Heart right ventricle (tissue), 16 donors: ENCODE measurements at regions not wholly inside any gene's neighbourhood (a gene's known extent, or its start where the extent isn't known, plus 50 kb on each side); places are given as distances from the start of the nearest gene placed in this dataset.
A peak's percentile ranks its signal among the peaks of the same experiment; 100 is the strongest.

Experiments
- ATAC-seq, 8 donors: fragments of 200-7000 bp; cut with Tn5 transposase; one replicate each; pipeline ENCODE4 v1.9.1; 2020; ENCODE audit warnings: mild to moderate bottlenecking in 8 of 8, moderate library complexity in 8 of 8, moderate number of reproducible peaks in 1 of 8
- DNase-seq, 2 donors: peaks; one replicate each; pipeline ENCODE4 v3.0.0-alpha.2; 2020
- H3K27ac ChIP-seq, 10 donors: fragments of 200-600 bp; sonication (generic) in 2 of 10; one replicate each; pipeline versions ENCODE4 v1.5.0 to v1.8.0; 2020 to 2022; ENCODE audit warnings: mild to moderate bottlenecking in 3 of 10
- H3K27me3 ChIP-seq, 7 donors: fragments of 200-600 bp; one replicate each; pipeline ENCODE4 v1.8.0; 2021 to 2022; ENCODE audit warnings: mild to moderate bottlenecking in 2 of 7
- H3K36me3 ChIP-seq, 9 donors: fragments of 200-600 bp; sonication (generic) in 1 of 9; one replicate each; pipeline versions ENCODE4 v1.5.0 to v1.8.0; 2020 to 2022; ENCODE audit warnings: mild to moderate bottlenecking in 2 of 9
- H3K4me1 ChIP-seq, 9 donors: fragments of 200-600 bp; sonication (generic) in 1 of 9; one replicate each; pipeline versions ENCODE4 v1.5.0 to v1.8.0; 2020 to 2022; ENCODE audit warnings: mild to moderate bottlenecking in 4 of 9
- H3K4me3 ChIP-seq, 10 donors: fragments of 200-600 bp; sonication (generic) in 2 of 10; one replicate each; pipeline versions ENCODE4 v1.5.0 to v1.8.0; 2020 to 2022; ENCODE audit warnings: mild to moderate bottlenecking in 7 of 10, moderate library complexity in 2 of 10
- H3K9me3 ChIP-seq, 11 donors: fragments of 200-600 bp in 10 of 11; sonication (generic) in 2 of 11; one replicate each; pipeline versions ENCODE4 v1.5.0 to v1.8.0; 2013 to 2022; ENCODE audit warnings: mild to moderate bottlenecking in 2 of 11, control low read depth in 1 of 11, moderate library complexity in 1 of 11
- WGBS, 2 donors: extraction: QIAGEN DNeasy Blood & Tissue Kit; methylation state at CpG; one replicate each; pipeline ENCODE4 v1.1.7; 2013; ENCODE audit warnings: inconsistent platforms in 1 of 2; 5-methylcytosine and 5-hydroxymethylcytosine counted together
- intact Hi-C, 10 donors: fragments of 100-400 bp; cut with DNase I; formaldehyde crosslinking; loops; one replicate each; pipeline versions ENCODE4 v1.11.1 to v1.14.2; 2022
- TF ChIP-seq, protein P1 (sequence below), 9 donors: fragments of 200-600 bp; sonication (generic) in 2 of 9; IDR thresholded peaks; one replicate each; pipeline versions ENCODE4 v1.5.0 to v1.8.0; 2021 to 2022; ENCODE audit warnings: antibody characterized with exemption in 9 of 9, mild to moderate bottlenecking in 5 of 9, moderate library complexity in 1 of 9
- donor health status: Arrhythmogenic right ventricular cardiomyopathy.
- donor health status: ischemic (EF 13 %, LVEDD 7.1; RV severe dilation, severe dysfunction).
- donor health status: healthy with polysubstance abuse.
- donor health status: DM: no; HTN: yes; CAD: no.
- donor health status: DM: no; HTN: no; CAD: no.
- donor health status: ischemic (EF 25% LVEDD 6.9; RV normal size, moderate dysfunction).
- donor health status: ischemic (EF 25% LVEDD 5.7; RV mildly dilated, moderate dysfunction).
- donor health status: healthy.
- donor health status: DM: yes; HTN: yes; CAD: no.
- donor health status: Ischemic cardiomyopathy.
- donor health status: ischemic (EF 35%, LVEDD 5.7; RV mildly dilated, moderate dysfunction).
- donor health status: nonischemic (EF 11% LVEDD 7.7; RV severe dilation, severe dysfunction).
- donor health status: DM: yes; HTN: yes; CAD: no.
- donor health status: PGD.
- donor health status: ischemic (EF 29% LVEDD 5.4; RV normal size, mild dysfunction).
- donor health status: nonischemic (EF 23%, LVEDD 6.1; RV moderate dilation, normal function).

DNA sequence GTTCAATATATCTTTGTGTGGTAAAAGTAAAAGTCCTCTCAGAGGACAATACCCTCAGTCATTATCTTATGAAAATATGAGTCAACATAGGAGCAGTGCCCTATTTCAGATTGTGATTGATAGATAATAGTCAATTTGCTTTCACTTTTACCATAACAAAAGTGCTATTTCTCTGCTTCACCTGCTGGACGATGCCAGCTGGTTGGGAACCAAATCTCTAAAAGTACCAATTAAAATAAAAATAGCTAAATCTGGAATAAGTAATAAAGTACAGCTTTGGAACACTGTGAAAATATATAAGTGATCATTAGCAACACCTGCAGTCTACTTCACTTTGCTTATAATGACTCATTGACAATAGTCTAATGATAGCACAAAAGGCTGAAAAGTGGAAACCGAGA, 390.3 kb upstream of the AGTR1 start:
- ATAC-seq (no peak), DNase-seq (no peak)
- H3K27ac ChIP-seq: no peak overlapping the region
- TF ChIP-seq, protein P1, sequence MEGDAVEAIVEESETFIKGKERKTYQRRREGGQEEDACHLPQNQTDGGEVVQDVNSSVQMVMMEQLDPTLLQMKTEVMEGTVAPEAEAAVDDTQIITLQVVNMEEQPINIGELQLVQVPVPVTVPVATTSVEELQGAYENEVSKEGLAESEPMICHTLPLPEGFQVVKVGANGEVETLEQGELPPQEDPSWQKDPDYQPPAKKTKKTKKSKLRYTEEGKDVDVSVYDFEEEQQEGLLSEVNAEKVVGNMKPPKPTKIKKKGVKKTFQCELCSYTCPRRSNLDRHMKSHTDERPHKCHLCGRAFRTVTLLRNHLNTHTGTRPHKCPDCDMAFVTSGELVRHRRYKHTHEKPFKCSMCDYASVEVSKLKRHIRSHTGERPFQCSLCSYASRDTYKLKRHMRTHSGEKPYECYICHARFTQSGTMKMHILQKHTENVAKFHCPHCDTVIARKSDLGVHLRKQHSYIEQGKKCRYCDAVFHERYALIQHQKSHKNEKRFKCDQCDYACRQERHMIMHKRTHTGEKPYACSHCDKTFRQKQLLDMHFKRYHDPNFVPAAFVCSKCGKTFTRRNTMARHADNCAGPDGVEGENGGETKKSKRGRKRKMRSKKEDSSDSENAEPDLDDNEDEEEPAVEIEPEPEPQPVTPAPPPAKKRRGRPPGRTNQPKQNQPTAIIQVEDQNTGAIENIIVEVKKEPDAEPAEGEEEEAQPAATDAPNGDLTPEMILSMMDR (IDR thresholded peaks at IDR 0.05): no peak
- H3K36me3 ChIP-seq: no peaks in the 10 kb centered on the region
- WGBS, 2 donors: 63 to 84% methylated on average over 2 of the region's 2 CpGs
- H3K9me3 ChIP-seq: no peaks in the 10 kb centered on the region
- intact Hi-C loops: no loop called here
- no peak overlapping the region for H3K4me3 ChIP-seq
- no peaks in the 10 kb centered on the region for H3K27me3 ChIP-seq
- no peaks in the 10 kb centered on the region for H3K4me1 ChIP-seq

DNA sequence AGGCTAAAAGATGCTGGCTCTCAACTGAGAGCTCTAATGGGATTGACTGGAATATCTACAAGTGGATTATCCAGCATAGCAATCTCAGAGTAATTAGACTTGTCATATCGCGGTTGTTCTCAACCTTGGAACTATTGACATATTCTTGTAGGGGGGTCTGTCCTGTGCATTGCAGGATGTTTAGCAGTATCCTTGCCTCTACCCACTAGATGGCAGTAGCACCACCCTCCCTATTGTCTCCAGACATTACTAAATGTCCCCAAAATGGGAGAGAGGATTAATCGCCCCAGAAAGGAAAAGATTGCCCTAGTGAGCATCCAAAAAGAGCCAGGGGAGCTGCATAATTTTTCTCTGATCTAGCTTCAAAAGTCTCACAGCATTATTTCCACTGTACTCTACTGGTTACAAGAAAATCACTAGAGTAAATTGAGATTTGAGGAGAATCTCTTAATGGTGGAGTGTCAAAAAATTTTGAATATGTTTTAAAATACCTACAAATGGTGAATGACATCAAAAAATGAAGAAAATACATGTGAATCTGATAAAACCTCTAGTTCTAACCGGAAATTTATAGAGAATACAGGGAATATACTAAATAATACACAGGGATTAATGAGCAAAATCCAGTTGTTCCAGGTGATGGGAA, 388.2 kb upstream of the AGTR1 start:
- Histone ChIP-seq H3K4me3 (no peak overlapping the region), H3K4me1 (no peaks in the 10 kb centered on the region), H3K9me3 (no peaks in the 10 kb centered on the region), H3K36me3 (no peaks in the 10 kb centered on the region), H3K27me3 (no peaks in the 10 kb centered on the region), H3K27ac (no peak overlapping the region)
- no peak for DNase-seq
- ATAC-seq: peak in 1 of 8 donors; percentile 53
- intact Hi-C loops: loop anchor here in 1 of 10 donors (10.0 kb wide), 1 partner anchor 635 kb away; no protein-coding TSS in a partner anchor
- TF ChIP-seq, protein P1 (IDR thresholded peaks at IDR 0.05): peak in 8 of 9 donors; percentile 28 to 62 (median 50)
- WGBS, 2 donors: 33% methylated on average over 4 of the region's 4 CpGs

GRCh38 chr3:148315756-148316155, 381.9 kb upstream of the AGTR1 start:
- no peak overlapping the region for H3K4me3 ChIP-seq
- H3K4me1 ChIP-seq: peaks cover 0 to 9% (median 0%) of the 10 kb centered on the region in 9 donors
- 80 to 84% methylated on average over 3 of the region's 3 CpGs for WGBS, 2 donors
- H3K27ac ChIP-seq: no peak overlapping the region
- H3K36me3 ChIP-seq: no peaks in the 10 kb centered on the region
- H3K9me3 ChIP-seq: peaks cover 0 to 6% (median 0%) of the 10 kb centered on the region in 11 donors
- no peak for ATAC-seq
- no peaks in the 10 kb centered on the region for H3K27me3 ChIP-seq
- intact Hi-C loops: loop anchor here in 1 of 10 donors (10.0 kb wide), 1 partner anchor 629 kb away; no protein-coding TSS in a partner anchor
- TF ChIP-seq, protein P1 (IDR thresholded peaks at IDR 0.05): no peak
- DNase-seq: no peak

DNA sequence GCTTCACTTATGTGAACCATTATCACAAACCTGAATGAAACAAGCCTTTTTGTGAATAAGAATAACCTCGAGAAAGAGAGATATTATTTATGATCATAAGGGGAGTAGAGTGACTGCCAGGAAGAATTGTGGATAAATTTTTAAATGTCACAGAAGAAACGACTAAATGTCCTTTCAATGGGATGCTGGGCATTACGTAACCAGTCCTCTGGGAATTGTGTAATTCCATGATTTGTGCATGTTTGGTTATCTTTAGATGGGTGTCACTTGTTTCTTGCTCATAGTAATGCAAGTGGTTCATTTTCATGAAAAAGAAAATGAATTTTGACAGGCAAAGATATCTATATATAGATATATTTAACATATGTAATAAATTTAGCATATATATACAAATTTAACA, 379.5 kb upstream of the AGTR1 start:
- WGBS, 2 donors: 63 to 75% methylated on average over 3 of the region's 3 CpGs
- peaks cover 0 to 9% (median 0%) of the 10 kb centered on the region in 9 donors for H3K4me1 ChIP-seq
- H3K9me3 ChIP-seq: peaks cover 0 to 6% (median 0%) of the 10 kb centered on the region in 11 donors
- DNase-seq (no peak), ATAC-seq (no peak)
- H3K27ac ChIP-seq: no peak overlapping the region
- no peak overlapping the region for H3K4me3 ChIP-seq
- no peaks in the 10 kb centered on the region for H3K36me3 ChIP-seq
- TF ChIP-seq, protein P1 (IDR thresholded peaks at IDR 0.05): no peak
- H3K27me3 ChIP-seq: no peaks in the 10 kb centered on the region
- intact Hi-C loops: loop anchor here in 1 of 10 donors (10.0 kb wide), 1 partner anchor 627 kb away; no protein-coding TSS in a partner anchor
